WTC11 (cell line): ENCODE measurements at regions not wholly inside any gene's neighbourhood (a gene's known extent, or its start where the extent isn't known, plus 50 kb on each side); places are given as distances from the start of the nearest gene placed in this dataset.
A peak's percentile ranks its signal among the peaks of the same experiment; 100 is the strongest.

Source experiments
- ATAC-seq: fragments of 200-7000 bp; cut with Tn5 transposase; 2 replicates; pipeline ENCODE4 v1.10.0; 2021; ENCODE audit warnings: mild to moderate bottlenecking, moderate library complexity
- CTCF ChIA-PET: fragments of 300-600 bp; sonication (Branson Sonifier 250); formaldehyde crosslinking; loops from one replicate; lab custom pipeline; 2021; ENCODE audit warnings: antibody characterized with exemption; lab: Charles Lee
- POLR2A ChIA-PET: fragments of 350-600 bp; sonication (Branson Sonifier 250); formaldehyde crosslinking; loops from one replicate; lab custom pipeline; 2021; ENCODE audit warnings: antibody characterized with exemption; lab: Charles Lee
- DNase-seq: peaks from one replicate; pipeline ENCODE4 v3.0.0; 2021; ENCODE audit warnings: low spot score
- H3K27ac Mint-ChIP-seq: 2 replicates; pipeline ENCODE4 v1.8.0; 2021; ENCODE audit warnings: mixed read lengths
- H3K27me3 Mint-ChIP-seq: 2 replicates; pipeline ENCODE4 v1.8.0; 2021; ENCODE audit warnings: low read depth, mild to moderate bottlenecking, moderate library complexity, mixed read lengths
- H3K36me3 Mint-ChIP-seq: 2 replicates; pipeline ENCODE4 v1.8.0; 2021; ENCODE audit warnings: mixed read lengths
- H3K4me1 Mint-ChIP-seq: 2 replicates; pipeline ENCODE4 v1.8.0; 2022; ENCODE audit warnings: mixed read lengths
- H3K4me3 Mint-ChIP-seq: 2 replicates; pipeline ENCODE4 v1.8.0; 2021; ENCODE audit warnings: mild to moderate bottlenecking, moderate library complexity, mixed read lengths
- H3K9me3 Mint-ChIP-seq: 2 replicates; pipeline ENCODE4 v1.8.0; 2021; ENCODE audit warnings: mixed read lengths
- E2F1 ChIP-seq: sonication (generic); formaldehyde crosslinking; IDR thresholded peaks from 2 replicates; pipeline ENCODE4 v1.8.0; 2022; ENCODE audit warnings: mild to moderate bottlenecking, missing genetic modification reagents
- ETV6 ChIP-seq: sonication (generic); formaldehyde crosslinking; IDR thresholded peaks from 2 replicates; pipeline ENCODE4 v1.8.1; 2022; ENCODE audit warnings: mild to moderate bottlenecking, missing genetic modification reagents
- FOXK1 ChIP-seq: sonication (generic); formaldehyde crosslinking; IDR thresholded peaks from 2 replicates; pipeline ENCODE4 v1.8.0; 2022; ENCODE audit warnings: mild to moderate bottlenecking, moderate library complexity, missing genetic modification reagents
- GABPB1 ChIP-seq: sonication (generic); formaldehyde crosslinking; IDR thresholded peaks from 2 replicates; pipeline ENCODE4 v1.8.1; 2023; ENCODE audit warnings: mild to moderate bottlenecking, missing genetic modification reagents
- GTF2I ChIP-seq: fragments of 250-450 bp; sonication (Bioruptor Pico); conservative IDR thresholded peaks from 2 replicates; pipeline ENCODE4 v1.4.0; 2021; ENCODE audit warnings: mild to moderate bottlenecking
- KAT7 ChIP-seq: sonication (generic); formaldehyde crosslinking; IDR thresholded peaks from 2 replicates; pipeline ENCODE4 v1.8.1; 2023; ENCODE audit warnings: missing genetic modification reagents, mild to moderate bottlenecking, borderline replicate concordance
- NR3C1 ChIP-seq: sonication (generic); formaldehyde crosslinking; conservative IDR thresholded peaks from 2 replicates; pipeline ENCODE4 v1.8.1; 2023; ENCODE audit warnings: low read depth, mild to moderate bottlenecking, missing genetic modification reagents
- OVOL2 ChIP-seq: fragments of 250-450 bp; sonication (Bioruptor Pico); IDR thresholded peaks from 2 replicates; pipeline ENCODE4 v1.9.0; 2021; ENCODE audit warnings: mild to moderate bottlenecking, borderline replicate concordance
- TCF7 ChIP-seq: sonication (generic); formaldehyde crosslinking; IDR thresholded peaks from 2 replicates; pipeline ENCODE4 v1.8.0; 2022; ENCODE audit warnings: mild to moderate bottlenecking, low read depth, missing genetic modification reagents, moderate library complexity
- TEAD1 ChIP-seq: sonication (generic); formaldehyde crosslinking; IDR thresholded peaks from 2 replicates; pipeline ENCODE4 v1.8.0; 2022; ENCODE audit warnings: mild to moderate bottlenecking, missing genetic modification reagents
- TEAD4 ChIP-seq: sonication (generic); formaldehyde crosslinking; IDR thresholded peaks from 2 replicates; pipeline ENCODE4 v1.8.0; 2022; ENCODE audit warnings: mild to moderate bottlenecking, missing genetic modification reagents
- ZBTB21 ChIP-seq: sonication (generic); formaldehyde crosslinking; IDR thresholded peaks from 2 replicates; pipeline ENCODE4 v1.8.1; 2023; ENCODE audit warnings: mild to moderate bottlenecking, missing genetic modification reagents, borderline replicate concordance
- ZNF425 ChIP-seq: fragments of 250-450 bp; sonication (Bioruptor Pico); conservative IDR thresholded peaks from 2 replicates; pipeline ENCODE4 v1.9.0; 2021; ENCODE audit warnings: mild to moderate bottlenecking
- TF ChIP-seq, protein P1 (sequence below): fragments of 200-600 bp; IDR thresholded peaks from 2 replicates; pipeline ENCODE4 v1.8.0; 2022; ENCODE audit warnings: antibody characterized with exemption
- TF ChIP-seq, protein P2 (sequence below): sonication (generic); formaldehyde crosslinking; IDR thresholded peaks from 2 replicates; pipeline ENCODE4 v1.8.0; 2022; ENCODE audit warnings: mild to moderate bottlenecking, missing genetic modification reagents
- TF ChIP-seq, protein P3 (sequence below): sonication (generic); formaldehyde crosslinking; conservative IDR thresholded peaks from 2 replicates; pipeline ENCODE4 v1.8.1; 2023; ENCODE audit warnings: mild to moderate bottlenecking, low read depth, missing genetic modification reagents, moderate library complexity

- POLR2A ChIA-PET = no interaction called here
- no peak; the same call in 1 of the 2 replicates for ATAC-seq
- Mint-ChIP-seq H3K4me1 (peaks cover 10% of the 10 kb centered on the region), H3K9me3 (no peaks in the 10 kb centered on the region), H3K4me3 (no peak overlapping the region), H3K27me3 (no peaks in the 10 kb centered on the region), H3K36me3 (no peaks in the 10 kb centered on the region), H3K27ac (no peak overlapping the region)
- no peak for DNase-seq
- CTCF ChIA-PET = interaction anchor here (0.8 to 1.4 kb wide), 4 partner anchors 9 to 392 kb away, joined by 4 to 6 read pairs (median 4); no protein-coding TSS in a partner anchor
- TF ChIP-seq, protein P1, sequence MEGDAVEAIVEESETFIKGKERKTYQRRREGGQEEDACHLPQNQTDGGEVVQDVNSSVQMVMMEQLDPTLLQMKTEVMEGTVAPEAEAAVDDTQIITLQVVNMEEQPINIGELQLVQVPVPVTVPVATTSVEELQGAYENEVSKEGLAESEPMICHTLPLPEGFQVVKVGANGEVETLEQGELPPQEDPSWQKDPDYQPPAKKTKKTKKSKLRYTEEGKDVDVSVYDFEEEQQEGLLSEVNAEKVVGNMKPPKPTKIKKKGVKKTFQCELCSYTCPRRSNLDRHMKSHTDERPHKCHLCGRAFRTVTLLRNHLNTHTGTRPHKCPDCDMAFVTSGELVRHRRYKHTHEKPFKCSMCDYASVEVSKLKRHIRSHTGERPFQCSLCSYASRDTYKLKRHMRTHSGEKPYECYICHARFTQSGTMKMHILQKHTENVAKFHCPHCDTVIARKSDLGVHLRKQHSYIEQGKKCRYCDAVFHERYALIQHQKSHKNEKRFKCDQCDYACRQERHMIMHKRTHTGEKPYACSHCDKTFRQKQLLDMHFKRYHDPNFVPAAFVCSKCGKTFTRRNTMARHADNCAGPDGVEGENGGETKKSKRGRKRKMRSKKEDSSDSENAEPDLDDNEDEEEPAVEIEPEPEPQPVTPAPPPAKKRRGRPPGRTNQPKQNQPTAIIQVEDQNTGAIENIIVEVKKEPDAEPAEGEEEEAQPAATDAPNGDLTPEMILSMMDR = 0 out of 2 replicates have a peak, but pooled peaks have one; percentile 17
- TF ChIP-seq ZNF425 (CRISPR knock-in tag) = no peak
Measured at GRCh38 chr4:35934320-35934981, 309.9 kb downstream of the ARAP2 start.

GRCh38 chr4:35938936-35939335, 305.4 kb downstream of the ARAP2 start:
- Mint-ChIP-seq H3K27me3 (no peaks in the 10 kb centered on the region), H3K4me3 (no peak overlapping the region), H3K27ac (no peak overlapping the region), H3K4me1 (peaks cover 4% of the 10 kb centered on the region), H3K9me3 (no peaks in the 10 kb centered on the region), H3K36me3 (no peaks in the 10 kb centered on the region)
- POLR2A ChIA-PET = no interaction called here
- ATAC-seq = no peak
- CTCF ChIA-PET = no interaction called here
- no peak for DNase-seq
- no peak for TF ChIP-seq FOXK1 (CRISPR knock-in tag)
- no peak for TF ChIP-seq GABPB1
- TF ChIP-seq E2F1 (CRISPR knock-in tag) = no peak
- TF ChIP-seq ZBTB21 = no peak
- TF ChIP-seq TEAD1 (CRISPR knock-in tag) = no peak
- TF ChIP-seq, protein P2, sequence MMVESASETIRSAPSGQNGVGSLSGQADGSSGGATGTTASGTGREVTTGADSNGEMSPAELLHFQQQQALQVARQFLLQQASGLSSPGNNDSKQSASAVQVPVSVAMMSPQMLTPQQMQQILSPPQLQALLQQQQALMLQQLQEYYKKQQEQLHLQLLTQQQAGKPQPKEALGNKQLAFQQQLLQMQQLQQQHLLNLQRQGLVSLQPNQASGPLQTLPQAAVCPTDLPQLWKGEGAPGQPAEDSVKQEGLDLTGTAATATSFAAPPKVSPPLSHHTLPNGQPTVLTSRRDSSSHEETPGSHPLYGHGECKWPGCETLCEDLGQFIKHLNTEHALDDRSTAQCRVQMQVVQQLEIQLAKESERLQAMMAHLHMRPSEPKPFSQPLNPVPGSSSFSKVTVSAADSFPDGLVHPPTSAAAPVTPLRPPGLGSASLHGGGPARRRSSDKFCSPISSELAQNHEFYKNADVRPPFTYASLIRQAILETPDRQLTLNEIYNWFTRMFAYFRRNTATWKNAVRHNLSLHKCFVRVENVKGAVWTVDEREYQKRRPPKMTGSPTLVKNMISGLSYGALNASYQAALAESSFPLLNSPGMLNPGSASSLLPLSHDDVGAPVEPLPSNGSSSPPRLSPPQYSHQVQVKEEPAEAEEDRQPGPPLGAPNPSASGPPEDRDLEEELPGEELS (CRISPR knock-in tag) = no peak
- no peak for TF ChIP-seq ETV6 (CRISPR knock-in tag)
- no peak for TF ChIP-seq TEAD4
- TF ChIP-seq KAT7 (CRISPR knock-in tag) = no peak
- TF ChIP-seq OVOL2 (CRISPR knock-in tag) = no peak
- TF ChIP-seq GTF2I (CRISPR knock-in tag) = no peak
- no peak for TF ChIP-seq NR3C1
- TF ChIP-seq, protein P3, sequence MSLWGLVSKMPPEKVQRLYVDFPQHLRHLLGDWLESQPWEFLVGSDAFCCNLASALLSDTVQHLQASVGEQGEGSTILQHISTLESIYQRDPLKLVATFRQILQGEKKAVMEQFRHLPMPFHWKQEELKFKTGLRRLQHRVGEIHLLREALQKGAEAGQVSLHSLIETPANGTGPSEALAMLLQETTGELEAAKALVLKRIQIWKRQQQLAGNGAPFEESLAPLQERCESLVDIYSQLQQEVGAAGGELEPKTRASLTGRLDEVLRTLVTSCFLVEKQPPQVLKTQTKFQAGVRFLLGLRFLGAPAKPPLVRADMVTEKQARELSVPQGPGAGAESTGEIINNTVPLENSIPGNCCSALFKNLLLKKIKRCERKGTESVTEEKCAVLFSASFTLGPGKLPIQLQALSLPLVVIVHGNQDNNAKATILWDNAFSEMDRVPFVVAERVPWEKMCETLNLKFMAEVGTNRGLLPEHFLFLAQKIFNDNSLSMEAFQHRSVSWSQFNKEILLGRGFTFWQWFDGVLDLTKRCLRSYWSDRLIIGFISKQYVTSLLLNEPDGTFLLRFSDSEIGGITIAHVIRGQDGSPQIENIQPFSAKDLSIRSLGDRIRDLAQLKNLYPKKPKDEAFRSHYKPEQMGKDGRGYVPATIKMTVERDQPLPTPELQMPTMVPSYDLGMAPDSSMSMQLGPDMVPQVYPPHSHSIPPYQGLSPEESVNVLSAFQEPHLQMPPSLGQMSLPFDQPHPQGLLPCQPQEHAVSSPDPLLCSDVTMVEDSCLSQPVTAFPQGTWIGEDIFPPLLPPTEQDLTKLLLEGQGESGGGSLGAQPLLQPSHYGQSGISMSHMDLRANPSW (CRISPR knock-in tag) = no peak
- no peak for TF ChIP-seq TCF7
